Adrenal gland (tissue), 9 donors: ENCODE measurements at regions not wholly inside any gene's neighbourhood (a gene's known extent, or its start where the extent isn't known, plus 50 kb on each side); places are given as distances from the start of the nearest gene placed in this dataset.

ENCODE experiments used
- DNase-seq, 7 donors: peaks; one replicate each; pipeline ENCODE4 v3.0.0-alpha.2; 2019 to 2020
- H3K27ac ChIP-seq, 5 donors: fragments of 200-600 bp; sonication (generic) in 4 of 5; 1 replicate in 3 of 5; 2 replicates in 2 of 5; pipeline versions ENCODE4 v1.5.1 to v1.8.0; 2016 to 2020; ENCODE audit warnings: mild to moderate bottlenecking in 1 of 5
- H3K27me3 ChIP-seq: fragments of 200-600 bp; 2 replicates; pipeline ENCODE4 v1.8.0; 2021
- H3K36me3 ChIP-seq, 2 donors: fragments of 200-600 bp; replicated peaks in 1 of 2; 1 replicate in 1 of 2; 2 replicates in 1 of 2; pipeline versions ENCODE4 v1.5.1 to v1.8.0; 2018 to 2022
- H3K4me1 ChIP-seq, 2 donors: fragments of 200-600 bp; replicated peaks in 1 of 2; 1 replicate in 1 of 2; 2 replicates in 1 of 2; pipeline versions ENCODE4 v1.5.1 to v1.8.0; 2018 to 2021
- H3K4me3 ChIP-seq, 4 donors: fragments of 200-600 bp; sonication (generic) in 3 of 4; one replicate each; pipeline ENCODE4 v1.5.1; 2016 to 2018
- H3K9me3 ChIP-seq, 3 donors: fragments of 200-600 bp; sonication (generic) in 1 of 3; replicated peaks in 1 of 3; 1 replicate in 2 of 3; 2 replicates in 1 of 3; pipeline versions ENCODE4 v1.5.1 to v1.8.0; 2016 to 2021
- CTCF ChIP-seq, 6 experiments: fragments of 450-650 bp in 4 of 6; fragments of 200-600 bp in 2 of 6; sonication (generic) in 1 of 6; IDR thresholded peaks; 1 replicate in 5 of 6; 2 replicates in 1 of 6; pipeline versions ENCODE4 v1.5.1 to v1.8.0; 2016 to 2021; ENCODE audit warnings: antibody characterized with exemption in 6 of 6, mild to moderate bottlenecking in 2 of 6, moderate library complexity in 1 of 6
- POLR2A ChIP-seq, 2 donors: fragments of 450-650 bp; IDR thresholded peaks; one replicate each; pipeline ENCODE4 v1.6.1; 2017; ENCODE audit warnings: antibody characterized with exemption in 2 of 2, mild to moderate bottlenecking in 2 of 2, moderate library complexity in 1 of 2
- WGBS, 4 donors: extraction: QIAGEN DNeasy Blood & Tissue Kit in 2 of 4; methylation state at CpG; one replicate each; pipeline versions ENCODE4 v1.1.5 to v1.1.7; 2013 to 2017; 5-methylcytosine and 5-hydroxymethylcytosine counted together
- intact Hi-C, 2 donors: fragments of 100-400 bp; cut with DNase I; formaldehyde crosslinking; loops; one replicate each; pipeline versions ENCODE4 v1.14.1 to v1.15.0; 2022 to 2023
- donor health status: healthy with polysubstance abuse.
- donor health status: Bipolar disorder and iron deficiency.
- donor health status: DM: yes; HTN: yes; CAD: no.
- donor health status: DM: no; HTN: no; CAD: no.
- donor health status: DM: no; HTN: no; CAD: no.

- no peak for DNase-seq
- Histone ChIP-seq H3K36me3 (no peaks in the 10 kb centered on the region), H3K4me1 (no peaks in the 10 kb centered on the region), H3K4me3 (no peak overlapping the region), H3K9me3 (no peaks in the 10 kb centered on the region), H3K27ac (no peak overlapping the region), H3K27me3 (no peaks in the 10 kb centered on the region)
- WGBS, 4 donors, result 75 to 85% methylated on average over 2 of the region's 2 CpGs; no CpG with 5 or more reads in 2 of the 4 donors
- TF ChIP-seq POLR2A (IDR thresholded peaks at IDR 0.05) (no peak), CTCF (IDR thresholded peaks at IDR 0.05) (no peak)
- intact Hi-C loops, result no loop called here
These were observed 773.0 kb upstream of the AMELY start for GRCh38 chrY:7684546-7684945.

DNA sequence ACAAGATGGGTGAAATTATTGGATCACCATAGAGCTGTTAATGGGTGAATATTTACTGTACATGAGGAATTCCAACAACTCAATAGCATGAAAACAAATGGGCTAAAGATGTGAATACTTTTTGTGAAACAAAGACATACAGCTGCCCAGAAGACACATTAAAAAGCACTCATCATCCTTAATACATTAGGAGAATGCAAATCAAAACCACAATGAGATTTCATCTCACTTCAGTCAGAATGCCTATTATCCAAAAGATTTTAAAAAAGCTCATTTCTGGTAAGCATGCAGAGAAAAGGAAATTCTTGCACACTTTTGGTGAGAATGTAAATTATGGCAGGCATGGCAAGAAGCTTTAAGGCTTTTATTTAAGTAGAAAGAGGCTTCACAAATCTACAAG, 770.8 kb upstream of the AMELY start:
- TF ChIP-seq CTCF (IDR thresholded peaks at IDR 0.05), result no peak
- no peak for TF ChIP-seq POLR2A (IDR thresholded peaks at IDR 0.05)
- intact Hi-C loops, result no loop called here
- DNase-seq, result no peak

GRCh38 chrY:7681426-7681825, 769.9 kb upstream of the AMELY start:
- H3K4me3 ChIP-seq, result no peak overlapping the region
- no peaks in the 10 kb centered on the region for H3K4me1 ChIP-seq
- H3K27ac ChIP-seq, result no peak overlapping the region
- H3K27me3 ChIP-seq, result no peaks in the 10 kb centered on the region
- intact Hi-C loops, result no loop called here
- no peak for DNase-seq
- no peaks in the 10 kb centered on the region for H3K9me3 ChIP-seq
- no peaks in the 10 kb centered on the region for H3K36me3 ChIP-seq
- WGBS, 4 donors, result 91% methylated on average over 4 of the region's 4 CpGs; no CpG with 5 or more reads in 3 of the 4 donors
- no peak for TF ChIP-seq CTCF (IDR thresholded peaks at IDR 0.05)
- no peak for TF ChIP-seq POLR2A (IDR thresholded peaks at IDR 0.05)

More for the DNA sequence above, 770.8 kb upstream of the AMELY start:
- Histone ChIP-seq H3K4me3 (no peak overlapping the region), H3K9me3 (no peaks in the 10 kb centered on the region), H3K36me3 (no peaks in the 10 kb centered on the region), H3K27ac (no peak overlapping the region), H3K4me1 (no peaks in the 10 kb centered on the region), H3K27me3 (no peaks in the 10 kb centered on the region)

DNA sequence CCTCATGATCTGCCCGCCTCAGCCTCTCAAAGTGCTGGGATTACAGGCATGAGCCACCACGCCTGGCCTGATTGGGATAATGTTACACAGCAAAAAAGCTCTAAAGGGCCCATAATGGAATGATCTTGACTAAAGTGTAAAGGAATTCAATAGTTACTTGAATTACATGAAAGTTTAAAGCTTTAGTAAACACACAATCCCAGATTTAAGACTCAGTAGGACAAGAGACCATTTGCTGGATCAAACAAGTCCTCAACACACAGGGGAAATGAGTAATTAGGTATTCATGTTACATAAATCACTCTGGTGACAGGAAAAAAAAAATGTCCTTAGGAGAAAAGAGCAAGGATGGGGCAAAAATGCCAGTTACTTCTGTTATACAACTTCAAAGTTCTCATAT, 762.9 kb upstream of the AMELY start:
- Histone ChIP-seq H3K27ac (no peak overlapping the region), H3K36me3 (no peaks in the 10 kb centered on the region), H3K27me3 (no peaks in the 10 kb centered on the region), H3K4me3 (no peak overlapping the region), H3K9me3 (no peaks in the 10 kb centered on the region), H3K4me1 (no peaks in the 10 kb centered on the region)
- DNase-seq, result no peak
- 78 to 84% methylated on average over 2 of the region's 2 CpGs; no CpG with 5 or more reads in 2 of the 4 donors for WGBS, 4 donors
- TF ChIP-seq CTCF (IDR thresholded peaks at IDR 0.05) (no peak), POLR2A (IDR thresholded peaks at IDR 0.05) (no peak)
- intact Hi-C loops, result no loop called here
